ENCODE measurements at regions not wholly inside any gene's neighbourhood (a gene's known extent, or its start where the extent isn't known, plus 50 kb on each side); places are given as distances from the start of the nearest gene placed in this dataset.

DNA sequence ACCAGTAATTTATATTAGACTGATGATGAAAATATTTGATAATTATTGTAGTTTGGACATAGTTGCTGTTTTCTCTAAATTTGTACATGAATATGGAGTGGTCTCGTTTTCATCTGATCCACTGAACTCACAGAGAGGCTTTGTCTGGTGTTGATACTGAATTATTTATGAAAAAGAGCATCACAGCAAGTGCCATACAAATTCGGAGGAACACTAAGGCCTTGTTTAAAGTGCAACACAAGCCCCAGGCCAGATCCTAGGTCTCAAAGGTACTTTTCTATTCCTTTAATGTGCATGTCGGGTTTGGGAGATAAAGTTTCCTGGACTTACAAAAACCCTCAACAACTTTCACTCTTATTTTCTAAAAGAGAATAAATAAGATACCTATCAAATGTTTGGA is 796.8 kb upstream of the EPHA6 start:
- Mint-ChIP-seq H3K4me3 (no peak overlapping the region), H3K27ac (no peak overlapping the region), H3K4me1 (ENCODE audit: low read depth) (no peaks in the 10 kb centered on the region), H3K36me3 (no peaks in the 10 kb centered on the region), H3K9me3 (no peaks in the 10 kb centered on the region), H3K27me3 (no peaks in the 10 kb centered on the region)
- ChIA-PET CTCF (no interaction called here), POLR2A (no interaction called here)
- DNase-seq, result no peak
- intact Hi-C loops (cut with micrococcal nuclease), result no loop called here

DNA sequence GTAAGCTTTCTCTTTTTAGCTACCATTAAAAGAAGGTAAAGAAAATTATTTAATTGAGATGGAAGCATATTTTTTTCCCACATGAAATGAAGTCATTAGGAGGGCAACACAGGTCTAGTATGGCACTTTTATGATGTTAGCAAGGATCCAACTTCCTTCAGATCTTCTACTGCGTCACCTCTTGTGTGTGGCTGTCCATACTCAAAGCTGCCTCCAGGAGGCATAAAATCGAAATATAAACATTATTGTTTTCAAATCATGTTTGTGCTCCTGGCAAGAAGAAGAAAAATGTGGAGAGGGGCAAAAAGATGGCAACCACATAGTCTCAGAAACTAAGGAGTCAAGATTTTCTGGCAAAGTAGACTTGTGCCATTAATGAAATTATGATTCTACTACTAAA is 791.7 kb upstream of the EPHA6 start:
- Mint-ChIP-seq H3K4me3 (no peak overlapping the region), H3K27me3 (no peaks in the 10 kb centered on the region), H3K9me3 (no peaks in the 10 kb centered on the region), H3K27ac (no peak overlapping the region), H3K36me3 (no peaks in the 10 kb centered on the region), H3K4me1 (ENCODE audit: low read depth) (no peaks in the 10 kb centered on the region)
- POLR2A ChIA-PET, result no interaction called here
- intact Hi-C loops (cut with micrococcal nuclease), result no loop called here
- no peak for DNase-seq
- CTCF ChIA-PET, result no interaction called here

GRCh38 chr3:96027718-96028117 is 786.7 kb upstream of the EPHA6 start:
- intact Hi-C loops (cut with micrococcal nuclease), result no loop called here
- no peaks in the 10 kb centered on the region for H3K36me3 Mint-ChIP-seq
- ChIA-PET CTCF (no interaction called here), POLR2A (no interaction called here)
- peaks cover 3% of the 10 kb centered on the region for H3K9me3 Mint-ChIP-seq
- no peaks in the 10 kb centered on the region for H3K27me3 Mint-ChIP-seq
- no peak for DNase-seq
- H3K4me1 Mint-ChIP-seq (ENCODE audit: low read depth), result no peaks in the 10 kb centered on the region
- no peak overlapping the region for H3K27ac Mint-ChIP-seq
- H3K4me3 Mint-ChIP-seq, result no peak overlapping the region

DNA sequence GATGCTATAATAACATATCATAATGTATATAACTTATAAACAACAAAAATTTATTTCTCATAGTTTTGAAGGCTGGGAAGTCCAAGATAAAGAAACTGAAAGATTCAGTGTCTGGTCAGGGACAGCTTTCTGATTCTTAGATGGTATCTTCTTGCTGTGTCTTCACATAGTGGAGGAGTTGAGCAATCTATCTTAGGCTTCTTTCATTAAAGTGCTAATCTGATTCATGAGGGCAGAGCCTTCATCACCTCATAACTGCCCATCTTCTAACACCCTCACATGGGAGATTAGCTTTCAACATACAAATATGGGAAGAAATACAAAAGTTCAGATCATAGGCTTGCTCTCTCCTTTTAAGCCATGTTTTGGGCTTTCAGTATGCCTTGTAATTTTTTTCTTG is 774.8 kb upstream of the EPHA6 start:
- DNase-seq, result no peak
- Mint-ChIP-seq H3K4me1 (ENCODE audit: low read depth) (no peaks in the 10 kb centered on the region), H3K27me3 (no peaks in the 10 kb centered on the region), H3K9me3 (peaks cover 2% of the 10 kb centered on the region), H3K27ac (no peak overlapping the region), H3K4me3 (no peak overlapping the region), H3K36me3 (no peaks in the 10 kb centered on the region)
- ChIA-PET CTCF (no interaction called here), POLR2A (no interaction called here)
- intact Hi-C loops (cut with micrococcal nuclease), result no loop called here

DNA sequence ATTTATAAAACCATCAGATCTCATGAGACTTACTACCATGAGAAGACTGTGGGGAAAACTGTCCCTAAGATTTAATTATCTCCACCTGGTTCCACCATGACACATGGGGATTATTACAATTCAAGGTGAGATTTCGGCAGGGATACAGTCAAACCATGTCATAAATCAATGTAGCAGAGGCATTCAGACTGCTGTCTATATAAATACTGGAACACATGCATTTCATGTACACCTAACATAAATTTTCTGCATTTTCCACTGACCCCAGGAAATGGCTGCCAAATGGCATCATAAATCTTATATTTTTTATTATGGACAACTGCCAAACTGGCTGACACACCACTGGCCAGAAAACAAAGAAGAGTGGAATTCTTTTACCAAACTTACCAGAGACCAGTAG is 755.1 kb upstream of the EPHA6 start:
- Mint-ChIP-seq H3K27ac (no peak overlapping the region), H3K9me3 (no peaks in the 10 kb centered on the region), H3K27me3 (no peaks in the 10 kb centered on the region), H3K36me3 (no peaks in the 10 kb centered on the region), H3K4me3 (no peak overlapping the region), H3K4me1 (ENCODE audit: low read depth) (no peaks in the 10 kb centered on the region)
- POLR2A ChIA-PET, result no interaction called here
- DNase-seq, result no peak
- CTCF ChIA-PET, result no interaction called here
- intact Hi-C loops (cut with micrococcal nuclease), result no loop called here

DNA sequence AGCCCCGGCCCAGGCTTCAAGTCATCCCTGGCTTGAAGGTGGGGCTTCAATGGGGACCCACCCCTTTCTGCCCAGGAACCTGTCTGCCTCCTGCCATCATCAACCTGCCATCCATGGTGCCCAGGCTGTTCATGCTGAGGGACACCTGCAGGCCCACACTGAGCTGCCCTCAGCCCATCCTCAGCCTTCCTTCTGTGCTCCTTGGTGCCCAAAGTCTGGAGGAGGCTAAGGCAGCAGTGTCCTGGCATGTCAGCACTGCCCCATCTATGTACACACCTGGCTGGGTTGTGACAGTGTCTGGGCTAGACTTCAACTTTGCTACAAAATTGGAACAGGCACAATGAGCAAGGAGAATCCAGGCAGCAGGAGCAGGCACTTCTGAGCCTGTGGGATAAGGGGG is 745.3 kb upstream of the EPHA6 start:
- no peak for DNase-seq
- Mint-ChIP-seq H3K4me3 (no peak overlapping the region), H3K9me3 (peaks cover 11% of the 10 kb centered on the region), H3K27me3 (no peaks in the 10 kb centered on the region), H3K27ac (no peak overlapping the region), H3K36me3 (no peaks in the 10 kb centered on the region), H3K4me1 (ENCODE audit: low read depth) (no peaks in the 10 kb centered on the region)
- intact Hi-C loops (cut with micrococcal nuclease), result no loop called here
- POLR2A ChIA-PET, result no interaction called here
- CTCF ChIA-PET, result no interaction called here

GRCh38 chr3:96070678-96071077 is 743.7 kb upstream of the EPHA6 start:
- CTCF ChIA-PET, result no interaction called here

GRCh38 chr3:96071097-96071496 is 743.3 kb upstream of the EPHA6 start:
- DNase-seq, result no peak
- no peak overlapping the region for H3K27ac Mint-ChIP-seq
- H3K9me3 Mint-ChIP-seq, result peaks cover 8% of the 10 kb centered on the region
- intact Hi-C loops (cut with micrococcal nuclease), result no loop called here
- no peak overlapping the region for H3K4me3 Mint-ChIP-seq
- H3K4me1 Mint-ChIP-seq (ENCODE audit: low read depth), result no peaks in the 10 kb centered on the region
- H3K27me3 Mint-ChIP-seq, result no peaks in the 10 kb centered on the region
- H3K36me3 Mint-ChIP-seq, result no peaks in the 10 kb centered on the region
- CTCF ChIA-PET, result no interaction called here
- POLR2A ChIA-PET, result no interaction called here

More at GRCh38 chr3:96070678-96071077, 743.7 kb upstream of the EPHA6 start:
- no peak overlapping the region for H3K27ac Mint-ChIP-seq
- POLR2A ChIA-PET, result no interaction called here
- DNase-seq, result no peak
- H3K9me3 Mint-ChIP-seq, result peaks cover 8% of the 10 kb centered on the region
- intact Hi-C loops (cut with micrococcal nuclease), result no loop called here
- no peak overlapping the region for H3K4me3 Mint-ChIP-seq
- H3K36me3 Mint-ChIP-seq, result no peaks in the 10 kb centered on the region
- no peaks in the 10 kb centered on the region for H3K27me3 Mint-ChIP-seq
- no peaks in the 10 kb centered on the region for H3K4me1 Mint-ChIP-seq (ENCODE audit: low read depth)

GRCh38 chr3:96072226-96072625 is 742.2 kb upstream of the EPHA6 start:
- ChIA-PET CTCF (no interaction called here), POLR2A (no interaction called here)
- no peak for DNase-seq
- H3K36me3 Mint-ChIP-seq, result no peaks in the 10 kb centered on the region
- no peaks in the 10 kb centered on the region for H3K27me3 Mint-ChIP-seq
- peaks cover 8% of the 10 kb centered on the region for H3K9me3 Mint-ChIP-seq
- H3K27ac Mint-ChIP-seq, result no peak overlapping the region
- H3K4me3 Mint-ChIP-seq, result no peak overlapping the region
- no peaks in the 10 kb centered on the region for H3K4me1 Mint-ChIP-seq (ENCODE audit: low read depth)
- intact Hi-C loops (cut with micrococcal nuclease), result no loop called here

GRCh38 chr3:96083610-96084009 is 730.8 kb upstream of the EPHA6 start:
- ChIA-PET POLR2A (no interaction called here), CTCF (no interaction called here)
- no peak for DNase-seq
- H3K4me3 Mint-ChIP-seq, result no peak overlapping the region
- H3K9me3 Mint-ChIP-seq, result peaks cover 6% of the 10 kb centered on the region
- no peak overlapping the region for H3K27ac Mint-ChIP-seq
- intact Hi-C loops (cut with micrococcal nuclease), result no loop called here
- no peaks in the 10 kb centered on the region for H3K4me1 Mint-ChIP-seq (ENCODE audit: low read depth)
- H3K27me3 Mint-ChIP-seq, result no peaks in the 10 kb centered on the region
- no peaks in the 10 kb centered on the region for H3K36me3 Mint-ChIP-seq

GRCh38 chr3:96086018-96086417 is 728.4 kb upstream of the EPHA6 start:
- Mint-ChIP-seq H3K27ac (no peak overlapping the region), H3K36me3 (no peaks in the 10 kb centered on the region), H3K4me1 (ENCODE audit: low read depth) (no peaks in the 10 kb centered on the region), H3K4me3 (no peak overlapping the region), H3K9me3 (peaks cover 6% of the 10 kb centered on the region), H3K27me3 (no peaks in the 10 kb centered on the region)
- POLR2A ChIA-PET, result no interaction called here
- no peak for DNase-seq
- intact Hi-C loops (cut with micrococcal nuclease), result no loop called here
- CTCF ChIA-PET, result no interaction called here

DNA sequence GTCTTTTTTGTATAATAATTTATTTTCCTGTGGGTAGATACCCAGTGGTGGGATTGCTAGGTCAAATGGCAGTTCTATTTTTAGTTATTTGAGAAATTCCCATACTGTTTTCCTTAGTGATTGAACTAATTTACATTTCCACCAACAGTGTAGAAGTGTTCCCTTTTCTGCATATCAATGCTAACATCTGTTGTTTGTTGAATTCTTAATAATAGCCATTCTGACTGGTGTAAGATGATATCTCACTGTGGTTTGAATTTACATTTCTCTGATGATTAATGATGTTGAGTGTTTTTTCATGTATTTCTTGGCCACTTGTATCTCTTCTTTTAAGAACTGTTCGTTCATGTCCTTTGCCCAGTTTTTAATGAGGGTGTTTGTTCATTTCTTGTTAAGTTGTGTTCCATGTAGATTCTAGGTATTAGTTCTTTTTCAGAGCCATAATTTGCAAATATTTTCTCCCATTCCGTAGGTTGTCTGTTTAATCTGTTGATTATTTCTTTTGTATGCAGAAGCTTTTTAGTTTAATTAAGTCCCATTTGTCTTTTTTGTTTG is 713.3 kb upstream of the EPHA6 start:
- CTCF ChIA-PET, result no interaction called here
- POLR2A ChIA-PET, result no interaction called here
- no peak for DNase-seq
- Mint-ChIP-seq H3K4me1 (ENCODE audit: low read depth) (no peaks in the 10 kb centered on the region), H3K9me3 (no peaks in the 10 kb centered on the region), H3K27ac (no peak overlapping the region), H3K4me3 (no peak overlapping the region), H3K27me3 (no peaks in the 10 kb centered on the region), H3K36me3 (no peaks in the 10 kb centered on the region)
- intact Hi-C loops (cut with micrococcal nuclease), result no loop called here

GRCh38 chr3:96106701-96107100 is 707.7 kb upstream of the EPHA6 start:
- Mint-ChIP-seq H3K9me3 (no peaks in the 10 kb centered on the region), H3K27ac (no peak overlapping the region), H3K36me3 (no peaks in the 10 kb centered on the region), H3K4me3 (no peak overlapping the region), H3K27me3 (no peaks in the 10 kb centered on the region), H3K4me1 (ENCODE audit: low read depth) (no peaks in the 10 kb centered on the region)
- ChIA-PET POLR2A (no interaction called here), CTCF (no interaction called here)
- intact Hi-C loops (cut with micrococcal nuclease), result no loop called here
- no peak for DNase-seq
